ENCODE measurements at regions not wholly inside any gene's neighbourhood (a gene's known extent, or its start where the extent isn't known, plus 50 kb on each side); places are given as distances from the start of the nearest gene placed in this dataset.

DNA sequence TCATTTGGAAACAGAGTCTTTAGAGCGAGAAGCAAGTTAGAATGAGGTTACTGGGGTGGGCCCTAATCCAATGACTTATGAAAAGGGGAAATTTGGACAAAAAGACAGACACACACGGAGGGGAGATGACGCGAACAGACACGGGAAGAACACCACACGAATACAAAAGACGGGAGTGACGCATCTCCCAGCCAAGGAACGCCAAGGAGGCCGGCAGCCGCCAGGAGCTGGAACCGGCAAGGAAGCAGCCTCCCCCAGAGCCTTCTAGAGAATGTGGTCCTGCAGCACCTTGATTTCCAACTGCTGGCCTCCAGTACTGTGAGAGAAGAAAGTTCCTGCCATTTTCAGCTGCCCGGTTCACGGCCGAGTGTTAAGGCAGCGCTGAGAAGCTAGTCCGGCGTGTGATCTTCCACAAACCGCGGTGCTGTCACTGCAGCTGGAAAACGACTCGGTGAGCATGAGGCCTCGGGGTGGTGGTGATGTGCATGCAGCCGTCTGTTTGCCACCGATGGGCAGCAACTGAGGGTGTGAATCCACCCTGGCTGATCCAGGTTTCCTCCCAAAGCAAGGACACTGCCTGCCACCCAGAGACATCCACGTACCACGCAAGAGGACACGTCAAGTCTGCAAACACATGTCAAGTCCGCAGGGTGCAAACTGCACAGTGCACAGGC, 124.5 kb downstream of the NCOR2 start:
- H3K9me3 ChIP-seq (ENCODE audit: low read length) = no peaks in the 10 kb centered on the region
- no peak overlapping the region for H3K4me2 ChIP-seq (ENCODE audit: low read length)
- no peak overlapping the region for H2AFZ ChIP-seq (ENCODE audit: low read length)
- H3K36me3 ChIP-seq (ENCODE audit: insufficient read depth, low read length) = peaks cover 8% of the 10 kb centered on the region; the same call in 1 of the 2 replicates
- CTCF ChIA-PET (ENCODE audit: unreplicated experiment) = no interaction called here
- H3K4me1 ChIP-seq (ENCODE audit: insufficient read depth, low read length, poor library complexity, severe bottlenecking) = no peaks in the 10 kb centered on the region
- no peaks in the 10 kb centered on the region for H3K79me2 ChIP-seq (ENCODE audit: insufficient read depth, low read depth, low read length)
- H3K27ac ChIP-seq (ENCODE audit: low read depth, low read length, poor library complexity, severe bottlenecking) = no peak overlapping the region
- POLR2A ChIA-PET = no interaction called here
- no peak for DNase-seq (ENCODE audit: low spot score)
- no peaks in the 10 kb centered on the region for H3K9me2 ChIP-seq (ENCODE audit: insufficient read depth, low read length)
- intact Hi-C loops (cut with micrococcal nuclease; ENCODE audit: unreplicated experiment) = no loop called here
- no peak overlapping the region for H3K4me3 ChIP-seq (ENCODE audit: low read depth, low read length, poor library complexity, severe bottlenecking)
- no TSS peak for BruUV-seq (replicated peaks)
- no peak for TF ChIP-seq EZH2phosphoT487 (IDR thresholded peaks at IDR 0.05; ENCODE audit: borderline replicate concordance, low read depth, low read length)
- TF ChIP-seq, protein P1, sequence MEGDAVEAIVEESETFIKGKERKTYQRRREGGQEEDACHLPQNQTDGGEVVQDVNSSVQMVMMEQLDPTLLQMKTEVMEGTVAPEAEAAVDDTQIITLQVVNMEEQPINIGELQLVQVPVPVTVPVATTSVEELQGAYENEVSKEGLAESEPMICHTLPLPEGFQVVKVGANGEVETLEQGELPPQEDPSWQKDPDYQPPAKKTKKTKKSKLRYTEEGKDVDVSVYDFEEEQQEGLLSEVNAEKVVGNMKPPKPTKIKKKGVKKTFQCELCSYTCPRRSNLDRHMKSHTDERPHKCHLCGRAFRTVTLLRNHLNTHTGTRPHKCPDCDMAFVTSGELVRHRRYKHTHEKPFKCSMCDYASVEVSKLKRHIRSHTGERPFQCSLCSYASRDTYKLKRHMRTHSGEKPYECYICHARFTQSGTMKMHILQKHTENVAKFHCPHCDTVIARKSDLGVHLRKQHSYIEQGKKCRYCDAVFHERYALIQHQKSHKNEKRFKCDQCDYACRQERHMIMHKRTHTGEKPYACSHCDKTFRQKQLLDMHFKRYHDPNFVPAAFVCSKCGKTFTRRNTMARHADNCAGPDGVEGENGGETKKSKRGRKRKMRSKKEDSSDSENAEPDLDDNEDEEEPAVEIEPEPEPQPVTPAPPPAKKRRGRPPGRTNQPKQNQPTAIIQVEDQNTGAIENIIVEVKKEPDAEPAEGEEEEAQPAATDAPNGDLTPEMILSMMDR (conservative IDR thresholded peaks at IDR 0.05; ENCODE audit: low read length) = no peak
- H4K20me1 ChIP-seq (ENCODE audit: insufficient read depth, low read length) = no peaks in the 10 kb centered on the region

DNA sequence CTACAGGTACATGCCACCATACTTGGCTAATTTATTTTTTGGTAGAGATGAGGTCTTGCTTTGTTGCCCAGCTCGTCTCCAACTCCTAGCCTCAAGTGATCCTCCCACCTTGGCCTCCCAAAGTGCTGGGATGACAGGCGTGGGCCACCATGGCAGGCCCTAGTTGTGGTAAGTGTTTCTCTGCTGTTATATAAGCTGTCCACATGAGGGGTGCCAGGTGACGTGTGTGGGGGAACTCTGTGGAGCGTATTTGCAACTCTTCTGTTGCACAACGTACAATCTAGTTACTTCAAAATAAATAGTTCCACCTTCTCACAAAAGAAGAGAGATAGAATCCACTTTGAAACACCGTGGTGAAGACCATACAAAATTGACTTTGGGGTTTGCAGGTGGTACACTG, 125.1 kb downstream of the NCOR2 start:
- Histone ChIP-seq H3K4me2 (ENCODE audit: low read length) (no peak overlapping the region), H4K20me1 (ENCODE audit: insufficient read depth, low read length) (no peaks in the 10 kb centered on the region), H3K9me3 (ENCODE audit: low read length) (no peaks in the 10 kb centered on the region), H3K27ac (ENCODE audit: low read depth, low read length, poor library complexity, severe bottlenecking) (no peak overlapping the region), H3K4me1 (ENCODE audit: insufficient read depth, low read length, poor library complexity, severe bottlenecking) (no peaks in the 10 kb centered on the region), H3K9me2 (ENCODE audit: insufficient read depth, low read length) (no peaks in the 10 kb centered on the region), H3K79me2 (ENCODE audit: insufficient read depth, low read depth, low read length) (no peaks in the 10 kb centered on the region), H3K36me3 (ENCODE audit: insufficient read depth, low read length) (peaks cover 8% of the 10 kb centered on the region; the same call in 1 of the 2 replicates), H2AFZ (ENCODE audit: low read length) (no peak overlapping the region), H3K4me3 (ENCODE audit: low read depth, low read length, poor library complexity, severe bottlenecking) (no peak overlapping the region)
- POLR2A ChIA-PET = no interaction called here
- TF ChIP-seq, protein P1 (conservative IDR thresholded peaks at IDR 0.05; ENCODE audit: low read length) = no peak
- TF ChIP-seq EZH2phosphoT487 (IDR thresholded peaks at IDR 0.05; ENCODE audit: borderline replicate concordance, low read depth, low read length) = no peak
- no peak for DNase-seq (ENCODE audit: low spot score)
- intact Hi-C loops (cut with micrococcal nuclease; ENCODE audit: unreplicated experiment) = no loop called here
- CTCF ChIA-PET (ENCODE audit: unreplicated experiment) = no interaction called here
- BruUV-seq (replicated peaks) = no TSS peak

DNA sequence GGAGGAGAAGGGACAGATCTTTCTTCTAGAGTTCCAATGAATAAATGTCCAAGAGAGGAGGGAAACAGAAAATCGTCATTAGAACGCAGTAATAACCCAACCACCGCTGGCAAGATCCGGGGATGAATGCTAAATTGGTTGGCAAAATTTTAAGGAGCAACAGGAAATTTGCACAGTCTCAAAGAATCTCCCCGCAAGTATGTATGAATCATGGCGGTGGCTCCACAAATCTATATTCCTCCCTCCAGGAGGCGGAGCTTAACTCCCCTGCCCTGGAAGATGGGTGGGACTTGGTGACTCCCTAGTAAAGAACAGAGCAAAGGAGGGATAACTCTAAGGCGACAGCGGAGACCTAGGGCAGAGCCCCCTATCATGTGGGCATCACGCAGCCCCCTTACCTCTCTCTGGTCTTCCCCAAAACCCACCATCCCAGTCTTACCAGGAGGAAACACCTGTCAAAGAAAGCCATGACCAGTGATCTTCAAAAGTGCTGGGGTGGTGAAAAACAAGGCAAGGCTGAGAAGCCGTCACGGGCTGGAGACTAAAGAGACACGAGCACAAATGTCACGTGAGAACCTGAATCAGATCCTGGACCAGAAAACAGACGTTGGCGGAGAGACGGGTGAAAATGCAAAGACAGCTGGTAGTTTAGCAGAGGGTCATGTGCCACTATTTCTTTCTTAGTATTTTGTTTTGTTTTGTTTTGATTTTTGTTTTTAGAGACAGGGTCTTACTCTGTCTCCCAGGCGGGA, 125.8 kb downstream of the NCOR2 start:
- POLR2A ChIA-PET = no interaction called here
- Histone ChIP-seq H3K9me2 (ENCODE audit: insufficient read depth, low read length) (no peaks in the 10 kb centered on the region), H3K9me3 (ENCODE audit: low read length) (no peaks in the 10 kb centered on the region), H3K36me3 (ENCODE audit: insufficient read depth, low read length) (peaks cover 8% of the 10 kb centered on the region; the same call in 1 of the 2 replicates), H3K4me2 (ENCODE audit: low read length) (no peak overlapping the region), H3K4me1 (ENCODE audit: insufficient read depth, low read length, poor library complexity, severe bottlenecking) (no peaks in the 10 kb centered on the region), H4K20me1 (ENCODE audit: insufficient read depth, low read length) (no peaks in the 10 kb centered on the region), H2AFZ (ENCODE audit: low read length) (no peak overlapping the region), H3K79me2 (ENCODE audit: insufficient read depth, low read depth, low read length) (no peaks in the 10 kb centered on the region), H3K4me3 (ENCODE audit: low read depth, low read length, poor library complexity, severe bottlenecking) (no peak overlapping the region), H3K27ac (ENCODE audit: low read depth, low read length, poor library complexity, severe bottlenecking) (no peak overlapping the region)
- CTCF ChIA-PET (ENCODE audit: unreplicated experiment) = no interaction called here
- intact Hi-C loops (cut with micrococcal nuclease; ENCODE audit: unreplicated experiment) = no loop called here
- no peak for TF ChIP-seq EZH2phosphoT487 (IDR thresholded peaks at IDR 0.05; ENCODE audit: borderline replicate concordance, low read depth, low read length)
- TF ChIP-seq, protein P1 (conservative IDR thresholded peaks at IDR 0.05; ENCODE audit: low read length) = no peak
- no peak for DNase-seq (ENCODE audit: low spot score)
- BruUV-seq (replicated peaks) = no TSS peak

Data from OCI-LY7 (cell line).